HEK293 (cell line): ENCODE measurements at regions not wholly inside any gene's neighbourhood (a gene's known extent, or its start where the extent isn't known, plus 50 kb on each side); places are given as distances from the start of the nearest gene placed in this dataset.

Experiments used
- CTCF ChIA-PET: fragments of 350-600 bp; formaldehyde crosslinking; extraction: SDS; loops from one replicate; lab custom pipeline; 2021; ENCODE audit warnings: antibody characterized with exemption; lab: Yijun Ruan, JAX
- POLR2A ChIA-PET: fragments of 300-600 bp; formaldehyde crosslinking; extraction: SDS; loops from one replicate; lab custom pipeline; 2020; ENCODE audit warnings: antibody characterized with exemption, inconsistent platforms; lab: Yijun Ruan, JAX
- H3K27ac ChIP-seq: fragments of 200-500 bp; sonication (Bioruptor generic); 2 replicates; pipeline ENCODE4 v1.5.1; 2014; ENCODE audit warnings: low read depth, low read length, control low read depth, inconsistent platforms; ENCODE audit errors: extremely low read depth
- H3K36me3 ChIP-seq, 2 experiments: fragments of 200-500 bp in 1 of 2; sonication (Bioruptor generic) in 1 of 2; 1 replicate in 1 of 2; 2 replicates in 1 of 2; pipeline ENCODE4 v1.5.1; 2014 to 2017; ENCODE audit warnings: inconsistent platforms in 2 of 2, low read length in 2 of 2; ENCODE audit not compliant: control insufficient read depth in 2 of 2, insufficient read depth in 1 of 2
- H3K4me1 ChIP-seq: fragments of 200-500 bp; sonication (Bioruptor generic); 2 replicates; pipeline ENCODE4 v1.5.1; 2014; ENCODE audit warnings: mild to moderate bottlenecking, low read length, inconsistent platforms; ENCODE audit not compliant: control insufficient read depth, insufficient read depth
- H3K4me3 ChIP-seq: 2 replicates; pipeline ENCODE4 v1.5.1; 2011; ENCODE audit warnings: low read depth, mild to moderate bottlenecking, control low read depth, low read length, moderate library complexity
- H3K9me3 ChIP-seq: fragments of 200-500 bp; sonication (Bioruptor generic); 2 replicates; pipeline ENCODE4 v1.5.1; 2014; ENCODE audit warnings: low read depth, low read length, inconsistent platforms; ENCODE audit not compliant: control insufficient read depth, insufficient read depth
- AEBP2 ChIP-seq: fragments of 450-650 bp; formaldehyde crosslinking; IDR thresholded peaks from 2 replicates; pipeline ENCODE4 v1.5.1; 2016; ENCODE audit warnings: missing biosample characterization, missing genetic modification characterization, borderline replicate concordance
- BCL11A ChIP-seq: fragments of 450-650 bp; formaldehyde crosslinking; IDR thresholded peaks from 2 replicates; pipeline ENCODE4 v1.5.1; 2016; ENCODE audit warnings: low read depth, missing biosample characterization, missing genetic modification characterization
- HOXD13 ChIP-seq: sonication (generic); formaldehyde crosslinking; IDR thresholded peaks from 2 replicates; pipeline ENCODE4 v1.8.0; 2022; ENCODE audit warnings: missing genetic modification reagents, borderline replicate concordance
- PRDM1 ChIP-seq: fragments of 450-650 bp; formaldehyde crosslinking; IDR thresholded peaks from 2 replicates; pipeline ENCODE4; 2016; ENCODE audit warnings: missing biosample characterization, missing genetic modification characterization
- SP2 ChIP-seq: fragments of 450-650 bp; formaldehyde crosslinking; IDR thresholded peaks from 2 replicates; pipeline ENCODE4 v1.5.1; 2016; ENCODE audit warnings: missing biosample characterization, missing genetic modification characterization
- SP7 ChIP-seq: fragments of 450-650 bp; formaldehyde crosslinking; IDR thresholded peaks from 2 replicates; pipeline ENCODE4 v1.5.1; 2016; ENCODE audit warnings: missing biosample characterization, missing genetic modification characterization
- ZNF121 ChIP-seq: fragments of 450-650 bp; formaldehyde crosslinking; IDR thresholded peaks from 2 replicates; pipeline ENCODE4 v1.5.1; 2016; ENCODE audit warnings: missing biosample characterization, missing genetic modification characterization
- ZNF133 ChIP-seq: fragments of 450-650 bp; formaldehyde crosslinking; IDR thresholded peaks from 2 replicates; pipeline ENCODE4 v1.5.1; 2016; ENCODE audit warnings: missing biosample characterization, missing genetic modification characterization
- ZNF19 ChIP-seq: fragments of 450-650 bp; formaldehyde crosslinking; IDR thresholded peaks from 2 replicates; pipeline ENCODE4; 2016; ENCODE audit warnings: missing biosample characterization, missing genetic modification characterization, low read depth
- ZNF341 ChIP-seq: fragments of 450-650 bp; formaldehyde crosslinking; IDR thresholded peaks from 2 replicates; pipeline ENCODE4; 2016; ENCODE audit warnings: low read depth, missing biosample characterization, missing genetic modification characterization
- ZNF404 ChIP-seq: fragments of 450-650 bp; formaldehyde crosslinking; IDR thresholded peaks from 2 replicates; pipeline ENCODE4 v1.5.1; 2017; ENCODE audit warnings: missing biosample characterization, missing genetic modification characterization
- ZNF423 ChIP-seq: fragments of 450-650 bp; formaldehyde crosslinking; IDR thresholded peaks from 2 replicates; pipeline ENCODE4 v1.5.1; 2016; ENCODE audit warnings: missing biosample characterization, missing genetic modification characterization
- ZNF48 ChIP-seq: fragments of 450-650 bp; formaldehyde crosslinking; IDR thresholded peaks from 2 replicates; pipeline ENCODE4 v1.5.1; 2016; ENCODE audit warnings: missing biosample characterization, missing genetic modification characterization
- ZNF513 ChIP-seq: fragments of 450-650 bp; IDR thresholded peaks from 2 replicates; pipeline ENCODE4 v1.5.1; 2018; ENCODE audit warnings: missing biosample characterization, missing genetic modification characterization
- ZNF558 ChIP-seq: fragments of 450-650 bp; formaldehyde crosslinking; IDR thresholded peaks from 2 replicates; pipeline ENCODE4 v1.5.1; 2016; ENCODE audit warnings: missing biosample characterization, missing genetic modification characterization
- ZNF560 ChIP-seq: fragments of 450-650 bp; formaldehyde crosslinking; IDR thresholded peaks from 2 replicates; pipeline ENCODE4 v1.5.1; 2017; ENCODE audit warnings: missing biosample characterization, missing genetic modification characterization, borderline replicate concordance
- ZNF654 ChIP-seq: fragments of 450-650 bp; formaldehyde crosslinking; IDR thresholded peaks from 2 replicates; pipeline ENCODE4 v1.5.1; 2016; ENCODE audit warnings: low read depth, missing biosample characterization, missing genetic modification characterization
- ZNF677 ChIP-seq: fragments of 450-650 bp; IDR thresholded peaks from 2 replicates; pipeline ENCODE4 v1.5.0; 2018; ENCODE audit warnings: missing biosample characterization, mild to moderate bottlenecking, missing genetic modification characterization, moderate library complexity
- ZNF785 ChIP-seq: fragments of 450-650 bp; formaldehyde crosslinking; IDR thresholded peaks from 2 replicates; pipeline ENCODE4 v1.5.1; 2016; ENCODE audit warnings: missing biosample characterization, missing genetic modification characterization
- TF ChIP-seq, protein P1 (sequence below): fragments of 450-650 bp; formaldehyde crosslinking; IDR thresholded peaks from 2 replicates; pipeline ENCODE4 v1.5.1; 2017; ENCODE audit warnings: missing biosample characterization, missing genetic modification characterization

DNA sequence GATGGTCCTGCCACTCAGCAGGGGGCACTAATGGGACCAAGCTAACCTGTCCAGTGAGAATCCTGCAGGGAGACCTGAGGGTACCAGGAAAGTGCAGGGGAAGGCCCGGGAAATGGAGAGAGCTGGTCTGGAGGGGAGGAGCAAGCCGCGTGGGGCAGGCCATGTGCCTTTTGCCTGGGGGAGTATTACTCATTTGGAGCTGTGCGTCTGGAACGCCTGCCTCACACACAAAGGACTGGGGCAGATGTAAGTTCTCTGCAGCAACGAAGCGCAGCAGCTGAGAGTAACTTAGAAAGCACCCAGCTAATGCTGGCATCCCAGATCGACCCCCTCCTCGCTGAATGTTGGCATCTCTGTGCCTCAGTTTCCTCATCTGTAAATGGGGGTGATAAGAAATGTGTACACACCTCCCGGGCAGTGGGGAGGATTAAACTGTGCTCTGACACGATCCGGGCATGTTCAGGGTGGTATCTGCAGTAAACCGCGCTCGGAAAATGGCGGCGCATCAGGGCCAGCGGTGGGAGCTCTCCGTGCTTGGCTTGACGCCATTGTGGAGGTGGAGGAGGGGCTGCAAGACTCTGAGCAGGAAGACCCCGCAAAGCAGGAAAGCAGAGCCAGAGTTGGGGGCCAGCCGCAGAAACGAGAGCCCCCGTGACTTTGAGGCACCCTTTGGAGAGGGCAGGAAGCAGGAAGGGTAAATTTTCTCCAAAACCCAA is 212.5 kb downstream of the NPHP4 start:
- no peak for TF ChIP-seq ZNF121
- TF ChIP-seq ZNF133 = no peak
- no peak for TF ChIP-seq AEBP2 (tag by site-specific recombination)
- TF ChIP-seq ZNF423 = no peak
- no peak for TF ChIP-seq BCL11A
- TF ChIP-seq ZNF677 = no peak
- TF ChIP-seq PRDM1 (tag by site-specific recombination) = no peak
- TF ChIP-seq ZNF513 (tag by site-specific recombination) = no peak
- TF ChIP-seq ZNF785 (tag by site-specific recombination) = no peak
- TF ChIP-seq, protein P1, sequence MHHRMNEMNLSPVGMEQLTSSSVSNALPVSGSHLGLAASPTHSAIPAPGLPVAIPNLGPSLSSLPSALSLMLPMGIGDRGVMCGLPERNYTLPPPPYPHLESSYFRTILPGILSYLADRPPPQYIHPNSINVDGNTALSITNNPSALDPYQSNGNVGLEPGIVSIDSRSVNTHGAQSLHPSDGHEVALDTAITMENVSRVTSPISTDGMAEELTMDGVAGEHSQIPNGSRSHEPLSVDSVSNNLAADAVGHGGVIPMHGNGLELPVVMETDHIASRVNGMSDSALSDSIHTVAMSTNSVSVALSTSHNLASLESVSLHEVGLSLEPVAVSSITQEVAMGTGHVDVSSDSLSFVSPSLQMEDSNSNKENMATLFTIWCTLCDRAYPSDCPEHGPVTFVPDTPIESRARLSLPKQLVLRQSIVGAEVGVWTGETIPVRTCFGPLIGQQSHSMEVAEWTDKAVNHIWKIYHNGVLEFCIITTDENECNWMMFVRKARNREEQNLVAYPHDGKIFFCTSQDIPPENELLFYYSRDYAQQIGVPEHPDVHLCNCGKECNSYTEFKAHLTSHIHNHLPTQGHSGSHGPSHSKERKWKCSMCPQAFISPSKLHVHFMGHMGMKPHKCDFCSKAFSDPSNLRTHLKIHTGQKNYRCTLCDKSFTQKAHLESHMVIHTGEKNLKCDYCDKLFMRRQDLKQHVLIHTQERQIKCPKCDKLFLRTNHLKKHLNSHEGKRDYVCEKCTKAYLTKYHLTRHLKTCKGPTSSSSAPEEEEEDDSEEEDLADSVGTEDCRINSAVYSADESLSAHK (tag by site-specific recombination) = no peak
- no peak for TF ChIP-seq ZNF19 (tag by site-specific recombination)
- H3K4me3 ChIP-seq = no peak overlapping the region
- H3K4me1 ChIP-seq = no peaks in the 10 kb centered on the region
- H3K36me3 ChIP-seq = no peaks in the 10 kb centered on the region
- H3K9me3 ChIP-seq = no peaks in the 10 kb centered on the region
- no peak overlapping the region for H3K27ac ChIP-seq
- CTCF ChIA-PET = no interaction called here
- POLR2A ChIA-PET = no interaction called here

DNA sequence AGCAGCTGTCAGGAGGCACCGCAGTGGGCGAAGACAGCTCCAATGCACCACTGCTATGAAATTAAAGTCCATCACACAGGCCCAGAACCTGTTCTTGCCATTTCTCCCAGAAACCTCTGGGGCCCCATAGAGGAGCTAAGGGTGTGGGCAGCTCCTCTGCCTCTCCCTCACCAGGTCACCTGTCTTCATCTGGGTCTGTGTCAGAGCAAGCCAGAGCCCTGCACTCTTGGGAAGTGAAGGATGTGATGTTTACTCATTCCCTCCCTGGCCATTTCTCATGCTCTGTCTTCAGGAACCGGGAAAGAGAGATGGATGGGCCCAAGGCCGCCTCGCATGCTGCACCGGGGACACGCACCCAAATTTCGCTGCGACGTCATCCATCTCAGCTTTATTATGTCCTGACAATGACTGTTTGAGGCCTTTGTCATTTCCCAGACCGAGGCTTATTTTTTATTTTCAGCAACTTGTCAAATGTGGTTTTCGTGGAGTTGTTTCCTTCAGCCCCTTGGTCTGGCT is 216.1 kb downstream of the NPHP4 start:
- Histone ChIP-seq H3K36me3 (no peaks in the 10 kb centered on the region), H3K27ac (no peak overlapping the region), H3K4me1 (no peaks in the 10 kb centered on the region), H3K9me3 (no peaks in the 10 kb centered on the region), H3K4me3 (no peak overlapping the region)
- TF ChIP-seq SP2 (tag by site-specific recombination) = no peak
- TF ChIP-seq ZNF48 (tag by site-specific recombination) = no peak
- TF ChIP-seq HOXD13 (CRISPR knock-in tag) = no peak
- ChIA-PET CTCF (no interaction called here), POLR2A (no interaction called here)

DNA sequence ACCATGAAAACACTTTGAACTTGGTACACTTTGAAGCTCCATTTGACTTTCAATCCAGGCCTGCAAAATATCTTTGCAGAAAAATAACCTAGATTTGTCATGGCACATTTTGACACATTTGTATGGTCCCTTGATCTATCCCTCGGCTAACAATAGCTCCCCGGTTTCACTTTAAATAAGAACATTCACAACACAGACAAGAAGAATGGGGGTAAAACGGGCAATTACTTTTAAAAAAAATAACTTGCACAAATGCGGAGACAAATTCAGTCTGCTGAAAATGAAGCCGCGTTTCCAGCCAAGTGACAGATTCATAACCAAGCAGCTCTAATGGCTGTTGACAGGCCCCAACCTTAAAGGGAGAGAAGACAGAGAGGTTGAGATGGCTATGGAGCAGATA is 218.2 kb downstream of the NPHP4 start:
- Histone ChIP-seq H3K9me3 (no peaks in the 10 kb centered on the region), H3K36me3 (no peaks in the 10 kb centered on the region), H3K4me1 (no peaks in the 10 kb centered on the region), H3K4me3 (no peak overlapping the region)
- ChIA-PET CTCF (interaction anchor here (0.6 to 0.7 kb wide), 2 partner anchors 43 to 158 kb away, joined by 3 read pairs; no protein-coding TSS in a partner anchor), POLR2A (no interaction called here)
- TF ChIP-seq ZNF654 (tag by site-specific recombination) (no peak), ZNF558 (tag by site-specific recombination) (no peak), PRDM1 (tag by site-specific recombination) (no peak), ZNF341 (no peak), ZNF560 (tag by site-specific recombination) (no peak), SP7 (tag by site-specific recombination) (no peak), ZNF404 (tag by site-specific recombination) (no peak)
- TF ChIP-seq, all 188 proteins: peak for 0
- H3K27ac ChIP-seq = no peak overlapping the region
